Retina (tissue), 1 donor: ENCODE measurements at regions not wholly inside any gene's neighbourhood (a gene's known extent, or its start where the extent isn't known, plus 50 kb on each side); places are given as distances from the start of the nearest gene placed in this dataset.
"Not testable (repeated sequence)": the region's sequence is repeated elsewhere in the genome, so short reads cannot be mapped to it uniquely, and the experiment has no call there.

Experiments
- DNase-seq: peaks from one replicate; pipeline ENCODE4 v3.0.0-alpha.2; 2016

- DNase-seq, result no peak
Observed at GRCh38 chr1:189627427-189627826, 850.2 kb downstream of the BRINP3 start.

GRCh38 chr1:189628857-189629256 is 848.8 kb downstream of the BRINP3 start:
- DNase-seq, result no peak

- DNase-seq, result no peak
Observed at GRCh38 chr1:189633658-189634057, 844.0 kb downstream of the BRINP3 start.

DNA sequence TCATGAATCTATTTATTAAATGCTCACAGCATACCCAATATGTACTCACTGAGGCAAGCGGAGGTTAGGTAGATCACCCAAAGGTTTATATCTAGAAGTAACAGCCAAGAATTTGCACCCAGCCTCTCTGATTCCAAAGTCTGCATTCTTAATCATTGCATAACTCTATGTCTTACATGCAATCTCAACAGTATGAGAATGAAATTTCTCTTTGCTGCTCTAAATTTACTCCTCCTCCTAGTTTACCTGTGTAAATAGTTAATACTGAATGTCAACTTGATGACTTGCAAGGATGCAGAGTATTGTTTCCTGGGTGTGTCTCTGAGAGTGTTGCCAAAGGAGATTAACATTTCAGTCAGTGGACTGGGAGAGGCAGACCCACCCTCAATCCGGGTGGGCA is 840.6 kb downstream of the BRINP3 start:
- no peak for DNase-seq

- not testable (repeated sequence) for DNase-seq
Observed at GRCh38 chr1:189644156-189644555, 833.5 kb downstream of the BRINP3 start.

GRCh38 chr1:189644970-189645369 is 832.7 kb downstream of the BRINP3 start:
- DNase-seq, result no peak

- DNase-seq, result no peak
Observed at GRCh38 chr1:189646066-189646465, 831.6 kb downstream of the BRINP3 start.

- DNase-seq, result no peak
Observed at GRCh38 chr1:189654906-189655305, 822.8 kb downstream of the BRINP3 start.

DNA sequence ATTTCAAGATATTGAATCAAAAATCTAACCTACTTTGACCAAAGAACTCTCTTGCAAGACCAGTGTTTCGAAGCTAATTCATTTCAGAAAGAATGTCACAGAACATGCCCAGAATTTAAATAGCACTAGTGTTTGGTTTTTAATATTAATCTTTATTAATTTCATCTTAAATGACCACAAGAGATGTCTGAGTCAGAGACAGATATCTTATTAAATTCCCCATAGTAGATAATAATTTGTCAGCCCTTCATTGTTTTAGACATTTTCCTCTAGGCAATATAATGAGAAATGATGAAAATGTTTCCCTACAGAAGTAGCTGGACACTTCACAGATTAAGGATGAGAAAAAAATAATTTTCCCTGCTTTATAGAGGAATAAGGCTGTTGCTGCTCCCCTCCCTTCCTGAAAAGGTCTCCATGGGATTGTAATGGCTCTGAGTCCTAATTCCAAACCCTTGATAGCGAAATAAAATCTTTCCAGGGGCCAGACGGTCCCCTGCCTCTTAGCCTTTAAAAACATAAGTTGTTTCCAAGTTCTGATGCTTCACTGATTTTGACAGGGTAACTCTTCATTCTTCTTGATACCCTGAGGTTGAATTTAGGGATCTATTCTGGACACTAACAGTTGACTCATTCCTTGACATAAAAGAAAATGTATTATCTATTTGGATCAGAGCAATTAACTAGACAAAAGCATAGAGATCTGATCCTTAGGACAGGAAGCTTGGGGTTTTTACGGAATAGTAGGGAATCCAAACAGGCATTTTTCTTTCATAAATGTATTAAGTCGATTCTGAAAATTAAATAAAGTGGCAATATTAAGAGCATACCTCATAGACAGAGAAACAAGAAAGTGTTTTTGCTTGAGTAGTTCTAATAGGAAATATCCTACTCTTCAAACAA is 820.8 kb downstream of the BRINP3 start:
- DNase-seq, result peak; percentile 4

DNA sequence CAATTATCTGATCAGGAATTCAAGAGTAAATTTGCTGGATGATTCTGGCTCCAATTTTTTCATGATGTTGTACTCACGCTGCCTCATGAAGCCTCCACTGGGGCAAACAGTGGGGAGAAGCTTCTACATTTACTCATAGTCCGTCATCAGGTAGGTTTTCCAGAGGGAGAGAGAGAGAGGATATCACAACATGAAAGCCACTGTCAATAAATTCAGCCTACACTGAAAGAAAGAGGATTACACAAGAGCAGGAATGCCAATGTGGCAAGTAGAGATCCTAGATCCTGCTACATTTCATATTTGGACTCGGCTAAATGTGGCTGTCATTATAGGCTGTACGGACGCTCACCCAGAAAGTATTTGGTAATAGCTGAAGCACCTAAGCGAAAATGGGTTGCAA is 819.9 kb downstream of the BRINP3 start:
- DNase-seq, result peak; percentile 3

- no peak for DNase-seq
Observed at GRCh38 chr1:189658381-189658780, 819.3 kb downstream of the BRINP3 start.

- no peak for DNase-seq
Observed at GRCh38 chr1:189659731-189660130, 817.9 kb downstream of the BRINP3 start.

GRCh38 chr1:189662190-189662589 is 815.5 kb downstream of the BRINP3 start:
- no peak for DNase-seq

DNA sequence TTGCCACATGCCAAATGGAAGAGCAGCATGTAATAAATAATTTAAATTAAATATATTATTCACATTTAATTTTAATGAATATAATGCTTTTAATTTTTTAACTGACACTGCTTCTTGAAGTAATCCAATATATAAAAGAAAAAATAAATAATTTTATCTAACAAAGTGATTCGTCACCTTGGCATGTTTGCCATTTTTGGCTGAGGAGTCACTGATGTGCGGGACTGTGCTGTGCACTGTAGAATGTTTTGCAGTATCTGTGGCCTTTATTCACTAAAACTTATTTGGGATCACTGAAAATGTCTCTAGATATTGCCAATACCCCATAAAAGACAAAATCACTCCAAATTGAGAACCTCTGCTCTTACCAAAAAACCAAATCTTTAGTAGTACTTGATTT is 807.8 kb downstream of the BRINP3 start:
- no peak for DNase-seq

- no peak for DNase-seq
Observed at GRCh38 chr1:189673217-189673616, 804.4 kb downstream of the BRINP3 start.

DNA sequence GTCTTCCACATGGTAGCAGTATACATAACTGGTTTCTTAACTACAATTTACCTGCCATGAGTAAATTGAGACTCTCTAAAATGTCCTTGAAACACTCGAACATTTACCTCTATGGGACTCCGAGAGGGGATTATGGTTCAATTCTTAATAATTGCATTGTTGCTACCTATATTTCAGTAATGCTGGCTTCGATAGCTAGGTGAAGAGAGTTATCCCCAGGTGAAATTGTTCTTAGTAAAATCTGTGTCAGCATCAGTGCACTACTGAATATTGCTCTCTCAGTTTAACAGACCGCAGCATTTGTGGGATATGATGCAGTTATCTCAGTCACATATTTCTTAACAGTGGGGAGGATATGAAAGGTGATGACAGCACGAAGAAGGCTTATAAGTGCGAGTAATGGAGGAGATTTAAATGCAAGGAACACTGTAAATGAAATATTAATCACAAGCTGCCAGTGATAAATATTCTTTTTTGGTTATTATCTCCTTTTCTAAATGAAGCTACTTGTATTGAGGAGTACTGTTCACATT is 801.9 kb downstream of the BRINP3 start:
- no peak for DNase-seq

- DNase-seq, result no peak
Observed at GRCh38 chr1:189678779-189679178, 798.9 kb downstream of the BRINP3 start.

- DNase-seq, result no peak
Observed at GRCh38 chr1:189681252-189681919, 796.3 kb downstream of the BRINP3 start.

DNA sequence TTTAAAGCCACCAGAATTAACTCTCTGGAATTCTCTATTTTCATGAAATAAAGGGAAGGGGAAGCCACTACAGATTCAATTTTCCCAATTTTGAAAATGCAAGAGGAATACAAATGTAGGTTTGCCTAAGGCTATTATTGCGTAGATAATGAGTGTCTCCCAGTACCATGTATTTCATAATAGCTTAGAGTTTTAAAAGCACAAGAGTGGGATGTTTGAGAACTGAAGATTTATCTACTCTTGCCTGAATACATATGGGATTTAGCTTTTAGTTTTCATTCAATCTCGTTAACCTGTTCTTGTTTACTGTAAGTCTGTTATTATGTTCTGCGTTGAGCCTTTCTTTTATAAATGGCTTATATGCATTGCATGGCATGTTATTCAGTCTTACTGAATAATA is 795.1 kb downstream of the BRINP3 start:
- DNase-seq, result no peak

- no peak for DNase-seq
Observed at GRCh38 chr1:189686288-189686687, 791.4 kb downstream of the BRINP3 start.

DNA sequence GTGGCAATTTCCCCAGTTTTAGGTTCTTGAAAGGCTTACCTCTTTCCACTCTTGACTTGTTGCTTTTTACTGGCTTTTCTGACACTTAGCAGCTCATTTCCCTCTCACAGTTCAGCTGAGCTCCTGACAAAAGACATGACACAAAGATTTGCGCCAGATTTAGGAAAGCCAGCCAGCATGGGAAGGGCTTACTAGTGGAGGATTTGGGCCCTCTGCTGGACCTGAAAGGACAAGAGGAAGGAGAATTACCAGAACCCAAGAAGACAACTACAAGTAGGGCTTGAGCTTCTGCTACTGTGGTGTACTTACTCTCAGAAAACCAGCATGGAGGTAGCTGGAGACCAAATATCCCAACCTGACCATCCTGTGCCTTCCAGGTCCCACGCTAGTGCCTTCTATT is 784.5 kb downstream of the BRINP3 start:
- DNase-seq, result no peak

DNA sequence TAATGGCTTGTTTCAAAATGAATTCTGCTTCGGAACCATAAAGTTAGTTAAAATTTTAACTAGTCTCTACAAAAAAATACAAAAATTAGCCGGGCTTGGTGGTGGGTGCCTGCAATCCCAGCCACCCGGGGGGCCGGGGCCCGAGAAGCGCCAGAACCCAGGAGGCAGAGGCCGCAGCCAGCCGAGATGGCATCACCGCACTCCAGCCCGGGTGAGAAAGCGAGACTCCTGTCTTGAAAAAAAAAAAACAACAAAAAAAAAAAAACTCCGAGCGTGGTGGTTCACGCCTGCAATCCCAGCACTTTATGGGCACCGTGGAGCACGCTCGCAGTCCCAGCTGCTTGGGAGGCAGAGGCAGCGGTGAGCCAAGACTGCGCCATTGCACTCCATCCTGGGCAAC is 781.4 kb downstream of the BRINP3 start:
- no peak for DNase-seq

DNA sequence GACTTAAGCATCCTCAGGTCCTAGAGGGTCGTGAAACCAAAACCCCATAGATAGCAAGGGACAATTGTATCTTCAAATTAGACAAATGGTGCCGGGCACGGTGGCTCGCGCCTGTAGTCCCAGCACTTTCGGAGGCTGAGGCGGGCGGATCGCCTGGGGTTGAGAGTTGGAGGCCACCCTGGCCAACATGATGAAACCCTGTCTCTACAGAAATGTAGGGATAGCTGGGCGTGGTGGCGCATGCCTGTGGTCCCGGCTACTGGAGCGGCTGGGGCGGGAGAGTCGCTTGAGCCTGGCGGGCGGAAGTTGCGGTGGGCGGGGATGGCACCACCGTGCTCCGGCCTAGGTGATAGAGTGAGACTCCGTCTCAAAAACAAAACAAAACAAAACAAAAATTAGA is 780.6 kb downstream of the BRINP3 start:
- no peak for DNase-seq

GRCh38 chr1:189701606-189702005 is 776.1 kb downstream of the BRINP3 start:
- DNase-seq, result no peak
